Kidney capillary endothelial cell (primary cell): ENCODE measurements at regions not wholly inside any gene's neighbourhood (a gene's known extent, or its start where the extent isn't known, plus 50 kb on each side); places are given as distances from the start of the nearest gene placed in this dataset.
A peak's percentile ranks its signal among the peaks of the same experiment; 100 is the strongest.

Experiments used
- DNase-seq: peaks from one replicate; pipeline ENCODE4 v3.0.0-alpha.2; 2018; ENCODE audit warnings: low spot score

DNA sequence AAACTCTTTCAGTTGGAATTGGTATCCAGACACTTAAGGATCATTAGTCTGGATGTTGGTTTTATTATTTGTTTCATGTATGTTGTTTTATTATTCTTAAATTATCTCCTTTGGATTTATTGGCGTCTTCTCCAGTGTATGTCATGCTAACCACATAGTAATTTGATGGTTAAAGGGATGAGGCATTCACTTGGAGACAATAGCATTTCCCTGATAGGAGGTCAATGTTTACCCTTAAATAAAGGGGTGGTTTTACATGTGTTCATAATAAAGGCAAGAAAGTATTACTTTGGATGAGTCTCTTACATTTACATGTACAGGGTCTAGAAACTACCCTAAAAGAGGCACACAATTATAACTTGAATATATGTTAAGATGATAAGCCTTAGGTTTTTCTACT, 51.2 kb upstream of the RNF144B start:
- DNase-seq: no peak

DNA sequence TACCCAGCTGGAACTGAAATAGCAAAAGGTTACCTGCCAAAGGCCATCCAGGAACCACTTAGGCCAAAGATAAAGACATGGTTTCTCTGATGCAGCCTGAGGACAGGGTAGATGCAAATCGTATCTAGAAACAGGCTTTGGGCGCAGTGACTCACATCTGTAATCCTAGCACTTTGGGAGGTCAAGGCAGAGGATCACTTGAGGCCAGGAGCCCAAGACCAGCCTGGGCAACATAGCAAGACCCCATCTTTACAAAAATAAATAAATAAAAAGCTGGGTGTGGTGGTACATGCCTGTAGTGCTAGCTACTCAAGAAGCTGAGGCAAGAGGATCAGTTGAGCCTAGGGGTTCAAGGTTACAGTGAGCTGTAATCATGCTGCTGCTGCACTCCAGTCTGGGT, 52.9 kb upstream of the RNF144B start:
- no peak for DNase-seq

DNA sequence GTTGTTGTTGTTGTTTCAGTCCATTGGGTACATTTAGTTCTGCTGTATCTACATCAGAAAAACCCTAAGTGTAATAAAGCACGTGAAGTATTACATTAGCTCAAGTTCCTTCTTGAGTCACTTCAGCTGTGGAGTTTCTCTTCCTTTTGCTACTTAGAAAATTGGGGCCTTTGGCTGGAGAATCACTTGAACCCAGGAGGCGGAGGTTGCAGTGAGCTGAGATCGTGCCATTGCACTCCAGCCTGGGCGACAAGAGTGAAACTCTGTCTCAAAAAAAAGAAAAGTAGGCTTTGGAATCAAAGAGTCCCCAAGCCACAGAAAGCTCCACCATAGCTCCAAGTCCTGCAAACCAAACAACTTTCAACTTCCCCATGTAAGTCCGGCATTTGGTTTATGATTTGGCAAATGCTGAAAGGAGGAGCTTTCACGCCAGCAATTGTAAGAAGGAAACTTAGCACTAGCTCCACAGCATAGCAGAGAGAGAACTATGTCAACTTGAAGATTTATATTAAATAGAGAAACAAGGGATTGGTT, 56.5 kb upstream of the RNF144B start:
- DNase-seq: no peak

DNA sequence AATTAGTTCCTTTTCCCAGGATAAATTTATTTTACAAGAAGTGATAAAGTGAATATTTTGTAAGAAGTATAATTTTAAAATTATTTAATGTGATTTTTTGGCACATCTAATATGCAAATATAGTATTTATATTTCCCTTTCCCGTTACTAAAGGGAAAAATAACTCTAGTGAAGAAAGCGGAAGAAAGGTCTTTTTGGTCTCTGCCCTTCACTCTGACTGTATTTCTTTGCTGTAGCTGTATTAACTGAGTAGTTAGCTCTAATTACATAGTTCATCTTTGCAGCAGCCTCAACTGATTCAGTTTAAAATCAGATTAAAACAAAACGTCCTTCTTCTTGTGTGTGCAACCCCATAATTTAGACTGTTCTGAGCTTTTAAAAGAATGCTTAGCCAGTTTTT, 57.4 kb upstream of the RNF144B start:
- DNase-seq: no peak

DNA sequence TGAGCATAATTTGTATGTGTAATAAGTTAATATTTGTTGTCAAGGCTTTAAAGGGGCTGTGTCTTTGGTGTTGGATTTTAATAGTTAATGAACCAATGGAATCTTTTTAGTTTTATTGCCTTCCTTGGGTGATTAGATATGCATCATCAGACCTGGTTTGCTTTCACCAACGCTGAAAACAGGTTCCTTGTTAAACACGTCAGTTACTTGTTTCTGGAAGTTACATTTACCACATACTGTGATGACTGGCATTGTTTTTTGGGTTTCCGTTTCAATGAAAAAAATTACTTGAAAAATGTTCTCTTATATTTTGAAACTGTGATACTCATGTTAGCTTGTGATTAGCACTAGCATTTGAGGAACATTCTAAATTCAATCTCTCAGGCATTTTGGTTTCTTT, 58.6 kb upstream of the RNF144B start:
- DNase-seq: no peak

DNA sequence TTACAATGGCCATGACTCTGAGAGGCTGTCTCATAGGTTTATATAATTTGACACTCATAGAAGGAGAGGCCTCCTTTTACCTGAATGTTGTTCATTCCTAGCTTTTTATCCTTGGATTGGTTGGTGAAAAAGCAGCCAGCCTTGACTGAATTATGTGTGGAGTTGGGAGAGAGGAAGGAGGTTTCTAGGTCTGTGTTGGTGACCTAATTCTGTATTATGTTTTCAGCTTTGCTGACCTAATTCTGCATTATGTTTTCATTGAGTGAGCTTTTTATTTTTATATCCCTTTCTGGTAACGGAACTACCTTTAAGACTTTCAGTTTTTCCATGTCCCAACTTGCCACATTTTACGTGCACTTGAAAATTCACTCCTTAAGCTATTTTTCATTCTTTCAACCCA, 59.1 kb upstream of the RNF144B start:
- DNase-seq: no peak

DNA sequence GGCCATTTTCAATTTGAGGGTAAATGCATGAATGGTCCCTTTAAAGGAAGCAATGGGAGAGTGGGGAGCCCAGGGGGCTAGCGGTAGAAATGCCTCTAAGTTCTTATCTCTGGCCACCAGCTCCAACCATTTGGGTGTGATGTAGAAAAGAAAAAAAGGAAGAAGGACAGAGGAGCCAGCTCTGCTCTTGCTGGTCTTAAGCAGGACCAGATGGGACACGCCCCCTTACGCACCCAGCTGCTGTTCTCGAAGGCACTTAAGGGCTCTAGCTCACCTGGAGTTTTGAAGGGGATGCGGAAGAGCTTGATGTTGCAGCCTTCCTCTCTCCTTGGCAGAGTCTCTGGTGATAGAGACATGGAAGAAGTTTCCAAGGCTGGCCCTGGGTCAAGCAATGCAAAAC, 59.5 kb upstream of the RNF144B start:
- DNase-seq: no peak

DNA sequence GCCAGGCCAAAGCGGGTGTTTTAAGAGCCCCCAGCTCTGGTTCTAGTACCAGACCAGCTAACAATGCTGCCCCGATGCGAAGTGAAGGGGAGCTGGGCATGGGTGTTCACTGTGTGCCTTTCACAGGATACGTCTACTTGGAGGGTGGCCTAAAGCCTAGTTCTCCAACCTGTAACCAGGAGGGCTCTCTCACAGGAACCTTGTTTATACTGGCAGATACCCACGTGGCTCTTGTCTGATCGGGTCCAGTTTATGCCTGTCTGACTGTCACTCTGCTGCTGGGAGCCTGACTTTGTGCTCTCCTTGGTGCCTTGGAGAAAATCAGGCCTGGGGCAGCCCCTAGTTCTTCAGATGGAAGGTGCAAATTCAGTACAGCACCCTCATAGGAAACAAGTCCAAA, 60.2 kb upstream of the RNF144B start:
- no peak for DNase-seq

DNA sequence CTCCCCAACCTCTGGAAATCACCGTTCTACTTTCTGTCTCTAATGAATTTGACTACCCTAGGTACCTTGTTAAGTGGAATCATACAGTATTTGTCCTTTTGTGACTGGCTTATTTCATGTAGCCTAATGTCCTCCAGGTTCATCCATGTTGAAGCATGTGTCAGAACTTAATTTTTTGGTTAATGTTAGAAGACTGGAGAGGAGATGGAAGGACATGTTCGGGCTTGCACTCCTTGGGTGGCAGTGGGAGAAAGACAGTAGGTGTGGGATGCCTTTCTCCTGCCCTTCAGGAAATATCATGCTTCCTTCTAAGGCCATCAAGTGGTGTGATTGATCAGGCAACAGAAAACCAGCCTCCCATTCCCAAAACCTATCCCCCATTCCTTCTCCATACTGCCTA, 61.1 kb upstream of the RNF144B start:
- DNase-seq: no peak

DNA sequence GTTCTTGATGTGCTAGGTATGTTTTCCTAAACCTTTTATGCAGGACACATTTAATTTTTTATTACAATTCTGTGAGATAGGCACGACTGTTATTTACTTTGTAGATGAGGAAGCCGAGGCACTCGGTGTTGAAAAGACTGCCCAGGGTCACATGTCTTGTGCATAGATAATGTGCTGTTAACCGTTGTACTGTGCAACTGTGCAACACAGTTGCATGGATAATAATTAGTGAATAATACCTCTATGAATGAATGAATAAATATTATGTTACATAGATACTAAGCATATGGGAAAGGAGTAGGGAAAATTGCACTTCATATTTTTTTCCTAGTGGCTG, 60.3 kb upstream of the DEK start:
- no peak for DNase-seq

DNA sequence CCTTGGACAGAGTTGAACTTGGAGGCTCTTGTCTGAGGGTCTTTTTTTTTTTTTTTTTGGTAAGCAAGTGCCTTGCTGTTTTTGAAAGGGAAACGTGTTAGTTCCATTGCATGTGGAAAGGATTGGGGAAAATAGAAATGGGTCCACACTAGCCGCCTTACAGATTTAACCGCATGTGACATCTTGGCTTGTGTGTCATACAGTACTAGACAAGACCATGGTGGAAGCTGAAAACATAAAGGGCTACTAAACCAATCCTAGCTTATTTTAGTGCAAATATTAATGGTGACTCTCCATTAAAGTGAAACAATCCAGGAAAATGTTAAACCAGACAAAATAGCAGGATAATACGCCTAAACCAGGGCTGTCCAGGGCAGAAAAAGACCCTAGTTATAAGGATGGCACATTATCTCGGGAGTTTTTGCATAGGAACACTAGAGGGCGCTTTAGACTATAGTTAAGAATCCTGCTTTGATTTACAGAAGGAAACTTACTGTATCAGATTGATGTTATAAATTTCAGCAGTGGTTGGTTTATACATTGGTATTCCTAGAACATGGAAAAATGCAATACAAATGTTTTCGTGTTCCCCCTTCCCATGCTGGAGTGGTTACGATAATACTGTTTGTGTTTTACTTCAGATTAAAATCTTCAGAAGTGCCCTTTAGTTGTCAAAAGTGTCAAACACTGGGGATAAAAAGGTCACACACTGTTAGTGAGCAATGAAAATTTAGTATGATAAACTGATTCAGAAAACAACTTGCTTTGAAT, 59.8 kb upstream of the DEK start:
- peak; percentile 69 for DNase-seq

DNA sequence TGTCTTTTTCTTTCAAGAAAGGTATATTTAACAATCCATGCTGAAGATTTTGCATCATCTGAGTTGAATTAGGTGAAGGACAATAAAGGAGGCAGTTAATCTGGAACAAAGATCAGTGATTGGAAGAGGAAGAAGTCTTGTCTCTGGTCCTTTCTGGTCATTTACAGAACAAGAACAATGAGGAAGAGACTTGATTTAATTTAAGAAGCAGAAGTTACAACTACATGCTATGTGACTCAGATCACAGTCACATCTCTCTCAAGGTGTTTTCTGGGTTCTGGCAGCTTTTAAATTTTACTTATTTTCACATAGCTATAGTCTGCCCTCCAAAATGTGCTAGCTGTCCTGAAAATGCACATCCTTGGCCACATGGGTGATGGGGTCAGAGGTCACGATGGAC, 53.5 kb upstream of the DEK start:
- no peak for DNase-seq

DNA sequence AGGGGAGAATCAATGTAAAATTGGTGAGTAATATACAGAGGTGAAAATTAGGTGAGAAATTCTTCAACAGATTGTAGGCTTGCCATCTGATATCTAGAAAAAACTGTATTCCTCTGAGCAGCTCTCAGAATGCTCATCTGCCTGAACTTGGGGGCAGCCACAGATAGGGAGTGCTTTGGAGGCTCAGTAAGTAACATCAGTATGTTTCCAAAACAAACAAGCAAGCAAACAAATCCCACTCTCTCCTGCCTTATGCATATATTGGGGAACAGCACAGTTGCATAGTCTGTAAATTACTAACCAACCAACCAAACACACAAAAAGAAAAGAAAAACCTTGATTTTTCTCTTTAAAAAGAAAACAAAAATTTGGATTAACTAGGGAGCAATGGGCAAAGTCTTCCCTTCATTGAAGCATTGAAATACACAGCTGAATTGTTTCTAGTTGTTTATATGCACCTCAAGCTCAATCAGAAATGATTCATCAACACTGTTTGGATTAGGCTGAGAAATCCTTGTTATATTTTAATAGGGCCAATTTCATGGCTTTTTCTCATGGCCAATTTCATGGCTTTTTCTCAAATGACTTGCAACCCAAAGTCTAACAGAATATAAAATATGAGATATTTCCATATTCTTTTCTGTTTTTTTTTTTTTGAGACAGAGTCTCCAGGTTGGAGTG, 50.1 kb upstream of the DEK start:
- no peak for DNase-seq
